GM21367 (cell line): ENCODE measurements at regions not wholly inside any gene's neighbourhood (a gene's known extent, or its start where the extent isn't known, plus 50 kb on each side); places are given as distances from the start of the nearest gene placed in this dataset.

Experiments
- ATAC-seq: cut with Tn5 transposase; IDR thresholded peaks from one replicate; pipeline ENCODE4 v1.9.1; 2021; ENCODE audit not compliant: unreplicated experiment

DNA sequence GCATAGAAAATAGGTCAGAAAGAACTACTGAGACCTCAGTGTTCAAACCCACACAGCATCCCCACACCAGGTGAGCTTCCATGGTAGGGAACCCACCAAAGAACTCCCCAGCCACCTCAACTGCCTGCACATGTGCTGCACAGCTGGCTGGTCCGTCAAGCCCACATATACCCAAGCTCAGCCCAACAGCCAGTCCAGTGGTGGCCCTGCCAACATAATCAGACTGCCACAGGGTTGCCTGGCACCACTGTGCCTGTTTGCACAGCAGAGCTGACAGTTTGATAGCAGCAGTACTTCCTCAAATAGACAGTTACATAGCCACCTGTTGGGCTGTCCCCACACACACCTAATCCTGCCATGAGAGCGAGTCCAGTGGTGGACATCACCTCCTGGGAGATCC, 283.3 kb upstream of the PRMT6 start:
- ATAC-seq: no peak

DNA sequence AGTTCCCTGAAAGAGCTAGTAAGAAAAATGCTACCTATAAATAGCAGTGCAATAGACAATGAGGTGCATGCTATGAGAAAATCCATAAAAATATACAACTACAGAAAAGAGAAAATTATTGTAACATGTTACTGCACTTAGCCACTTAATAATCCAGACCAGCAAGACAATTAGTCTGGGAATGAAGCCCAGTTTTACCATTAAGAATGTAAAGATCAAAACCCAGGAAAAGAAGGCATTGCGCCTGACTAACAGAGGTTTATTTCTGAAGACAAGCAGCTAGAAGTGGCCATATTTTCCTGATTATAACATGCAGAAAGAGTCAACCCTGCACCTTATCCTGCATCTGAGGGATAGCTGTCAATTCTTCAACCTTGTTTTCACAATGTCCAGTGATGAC, 276.4 kb upstream of the PRMT6 start:
- ATAC-seq: no peak

DNA sequence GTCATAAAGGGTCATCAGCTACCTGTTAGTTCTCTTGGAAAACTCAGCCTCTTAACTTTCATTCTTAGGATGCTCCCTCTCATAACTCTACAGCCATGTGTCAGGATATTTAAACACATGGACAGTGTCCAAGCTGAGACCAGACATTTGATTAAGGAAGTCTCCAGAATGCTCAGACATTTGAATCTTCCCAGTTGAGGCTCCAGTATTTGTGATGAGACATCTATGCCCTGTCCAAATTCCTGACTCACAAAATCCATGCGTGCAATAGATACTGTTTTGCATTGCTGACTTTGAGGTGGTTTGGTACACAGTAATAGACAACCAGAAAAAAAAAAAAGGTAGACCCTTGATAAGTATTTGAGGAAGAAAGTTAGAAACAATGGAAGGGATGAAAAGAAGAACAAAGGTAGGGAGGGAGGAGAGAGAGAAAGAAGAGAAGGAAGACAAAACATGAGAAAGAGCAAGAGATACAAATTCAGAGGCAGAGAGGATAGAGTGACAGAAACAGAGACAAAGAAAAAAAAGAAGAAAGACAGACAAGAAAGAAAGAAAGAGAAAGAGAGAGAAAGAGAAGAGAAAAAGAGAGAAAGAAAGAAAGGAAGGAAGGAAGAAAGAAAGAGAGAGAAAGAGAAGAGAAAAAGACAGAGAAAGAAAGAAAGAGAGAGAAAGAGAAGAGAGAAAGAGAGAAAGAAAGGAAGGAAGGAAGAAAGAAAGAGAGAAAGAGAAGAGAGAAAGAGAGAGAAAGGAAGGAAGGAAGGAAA, 275.5 kb upstream of the PRMT6 start:
- ATAC-seq: no peak

DNA sequence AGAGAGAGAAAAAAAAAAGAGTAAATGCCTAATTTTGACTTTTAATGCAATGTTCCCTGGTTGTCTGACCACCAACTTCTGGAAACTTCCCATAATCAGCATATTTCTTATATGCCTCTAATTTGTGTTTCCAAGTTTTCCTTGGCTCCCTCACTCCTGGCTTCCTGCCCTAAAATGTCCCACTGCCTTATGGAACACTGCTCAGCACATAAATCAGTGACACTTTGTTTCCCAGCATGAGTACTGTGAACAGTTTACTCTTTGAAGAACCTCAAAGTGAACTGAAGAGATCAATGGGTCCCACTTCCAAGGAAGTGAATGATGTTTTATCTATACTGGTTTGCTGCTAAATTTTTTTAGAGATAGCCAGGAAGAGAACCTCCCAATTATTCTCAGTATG, 271.3 kb upstream of the PRMT6 start:
- no peak for ATAC-seq

DNA sequence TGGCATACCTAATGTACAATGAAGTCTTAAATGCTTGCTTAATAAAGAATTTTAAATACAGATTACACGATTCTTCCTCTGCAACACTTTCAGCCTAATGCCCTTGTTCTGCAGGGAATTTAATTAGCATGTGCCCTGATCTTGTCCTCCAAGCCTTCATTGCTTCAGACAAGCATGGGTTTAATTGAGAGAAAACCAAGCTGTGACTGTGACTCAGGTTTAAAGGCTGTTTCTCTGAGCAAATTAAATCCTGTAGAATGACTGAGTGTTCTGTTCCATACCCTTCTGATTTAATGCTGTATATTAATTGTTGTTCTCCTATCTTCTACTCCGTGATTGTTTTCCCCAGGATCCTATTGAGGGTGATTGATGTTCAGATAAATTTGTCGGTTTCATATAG, 269.0 kb upstream of the PRMT6 start:
- no peak for ATAC-seq

DNA sequence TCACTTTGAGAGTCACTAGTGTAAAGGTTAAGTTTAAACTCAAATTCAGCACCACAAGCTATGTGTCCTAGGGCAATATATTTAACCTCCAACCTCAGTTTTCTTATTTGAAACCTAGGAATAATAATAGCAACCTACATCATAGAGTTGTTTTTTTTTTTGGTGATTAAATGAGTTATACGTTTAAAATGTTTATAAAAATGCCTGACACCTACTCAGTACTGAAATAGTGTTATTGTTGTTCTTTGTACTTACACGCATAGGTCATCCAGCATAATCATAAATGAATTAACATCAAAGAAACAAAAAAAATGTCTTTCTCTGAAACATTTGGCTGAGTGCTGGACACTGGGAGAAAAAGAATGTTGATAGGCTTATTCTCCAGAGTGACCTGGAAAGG, 266.8 kb upstream of the PRMT6 start:
- ATAC-seq: no peak

DNA sequence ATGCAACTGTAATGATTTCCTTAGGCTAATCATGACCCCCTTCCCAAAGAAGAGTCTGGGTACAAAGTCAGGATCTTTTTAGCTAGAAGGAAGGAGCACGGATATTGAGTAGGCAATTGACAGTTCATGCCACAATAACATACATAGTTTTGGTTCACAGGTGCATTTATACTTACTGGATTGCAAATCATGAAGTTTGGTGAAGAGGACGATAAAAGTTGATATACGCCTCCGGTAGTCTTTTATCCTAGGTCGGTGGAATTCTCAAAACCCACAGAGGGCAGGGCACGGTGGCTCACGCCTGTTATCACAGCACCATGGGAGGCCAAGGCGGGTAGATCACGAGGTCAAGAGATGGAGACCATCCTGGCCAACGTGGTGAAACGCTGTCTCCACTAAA, 265.4 kb upstream of the PRMT6 start:
- no peak for ATAC-seq

DNA sequence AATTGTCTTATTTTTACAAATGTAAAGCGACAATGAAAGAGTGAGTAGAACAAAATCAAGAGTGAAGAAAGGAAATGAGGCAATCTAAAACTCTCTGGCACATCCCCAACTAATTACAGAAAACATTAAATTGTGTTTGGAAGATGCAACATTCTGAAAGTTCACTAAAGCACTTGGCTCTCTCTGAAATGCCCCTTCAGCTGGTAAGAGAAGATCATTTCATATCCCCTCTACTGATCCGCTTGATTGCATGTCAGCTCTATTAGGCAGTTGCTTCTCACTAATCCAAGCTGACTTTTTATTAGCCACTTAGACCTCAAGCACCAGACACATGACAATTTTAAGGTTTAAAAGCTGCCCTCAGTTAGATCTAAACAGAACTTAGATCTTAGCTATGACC, 262.8 kb upstream of the PRMT6 start:
- no peak for ATAC-seq

DNA sequence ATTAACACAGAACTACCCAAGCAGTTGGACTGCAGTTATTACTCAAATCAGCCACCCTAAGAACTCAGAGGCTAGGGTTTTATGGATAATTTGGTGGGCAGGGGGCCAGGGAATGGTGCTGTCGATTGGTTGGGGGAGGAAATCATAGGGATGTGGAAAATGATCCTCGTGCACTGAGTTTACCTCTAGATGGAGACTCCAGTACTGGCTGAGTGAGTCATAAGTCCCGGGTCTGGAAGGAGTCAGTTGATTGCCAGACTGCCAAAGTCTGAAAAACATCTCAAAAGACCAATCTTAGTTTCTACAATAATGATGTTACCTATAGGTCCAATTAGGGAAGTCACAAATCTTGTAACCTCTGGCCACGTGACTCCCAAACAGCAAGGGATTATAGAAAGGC, 257.5 kb upstream of the PRMT6 start:
- ATAC-seq: no peak

DNA sequence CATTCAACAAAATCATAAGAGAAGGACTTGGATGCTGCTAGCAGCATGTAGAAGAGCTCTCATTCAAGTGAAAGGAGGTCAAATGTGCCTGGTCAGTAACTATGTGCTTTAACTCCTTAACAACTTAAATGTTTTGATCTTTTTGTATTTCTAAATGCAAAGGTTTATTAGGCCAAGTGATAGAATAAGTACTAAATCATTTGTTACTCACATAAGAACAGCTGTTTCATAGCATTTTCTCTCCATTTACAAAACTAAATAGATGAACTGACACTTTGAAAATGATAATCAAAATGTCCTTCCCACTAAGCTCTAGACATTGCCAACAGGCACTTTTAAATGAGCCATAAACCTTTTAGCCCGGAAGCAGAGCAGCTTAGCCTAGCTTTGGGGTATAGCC, 254.3 kb upstream of the PRMT6 start:
- no peak for ATAC-seq

DNA sequence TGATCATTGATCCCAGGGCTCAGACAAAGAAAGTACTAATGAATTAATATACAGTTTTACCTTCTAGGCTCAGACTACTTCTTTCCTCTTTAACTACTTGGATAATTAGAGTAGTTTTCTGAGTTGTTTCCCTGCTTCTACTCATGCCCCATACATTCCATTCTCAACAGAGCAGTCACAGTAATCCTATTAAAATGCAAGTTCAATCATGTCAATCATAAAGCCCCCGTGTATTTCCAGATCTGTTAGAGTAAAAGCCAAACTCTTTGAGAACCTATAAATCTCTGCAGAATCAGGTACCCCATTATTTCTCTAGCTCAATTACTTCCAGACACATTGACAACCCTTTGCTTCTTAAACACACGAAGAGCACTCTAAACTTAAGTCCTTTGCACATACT, 242.1 kb upstream of the PRMT6 start:
- no peak for ATAC-seq

DNA sequence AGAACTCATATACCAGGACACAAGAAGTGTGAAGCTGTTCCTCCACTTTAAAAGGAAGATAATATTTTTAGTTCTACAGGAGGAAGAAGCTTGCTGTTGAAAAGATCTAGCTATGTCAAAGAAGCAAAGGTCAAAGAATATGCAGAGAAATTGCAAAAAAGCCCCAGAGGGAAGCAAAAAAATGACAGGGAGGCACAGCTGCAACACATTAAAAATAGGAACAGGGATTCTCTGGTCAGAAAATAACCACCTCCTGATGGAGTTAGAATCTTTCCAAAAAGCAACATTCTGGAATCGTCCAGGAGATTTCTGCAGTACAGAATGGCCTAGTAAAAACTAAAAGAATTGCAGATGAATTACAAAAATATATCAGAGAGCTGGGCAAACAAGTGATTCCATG, 238.9 kb upstream of the PRMT6 start:
- ATAC-seq: no peak

DNA sequence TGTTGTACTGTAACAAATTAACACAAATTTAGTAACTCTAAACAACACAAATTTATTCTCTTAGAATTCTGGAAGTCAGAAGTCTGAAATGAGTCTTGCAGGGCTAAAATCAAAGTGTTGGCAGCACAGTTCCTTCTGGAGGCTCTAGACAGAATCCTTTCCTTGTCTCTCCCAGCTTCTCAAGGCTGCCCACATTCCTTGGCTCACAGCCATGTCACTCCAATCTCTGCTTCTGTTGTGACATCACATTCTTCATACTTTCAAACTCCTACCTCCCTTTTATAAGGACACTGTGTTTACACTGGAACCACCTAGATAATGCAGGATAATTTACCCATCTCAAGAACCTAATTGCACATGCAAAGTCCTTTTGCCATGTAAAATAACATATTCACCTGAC, 225.0 kb upstream of the PRMT6 start:
- no peak for ATAC-seq

DNA sequence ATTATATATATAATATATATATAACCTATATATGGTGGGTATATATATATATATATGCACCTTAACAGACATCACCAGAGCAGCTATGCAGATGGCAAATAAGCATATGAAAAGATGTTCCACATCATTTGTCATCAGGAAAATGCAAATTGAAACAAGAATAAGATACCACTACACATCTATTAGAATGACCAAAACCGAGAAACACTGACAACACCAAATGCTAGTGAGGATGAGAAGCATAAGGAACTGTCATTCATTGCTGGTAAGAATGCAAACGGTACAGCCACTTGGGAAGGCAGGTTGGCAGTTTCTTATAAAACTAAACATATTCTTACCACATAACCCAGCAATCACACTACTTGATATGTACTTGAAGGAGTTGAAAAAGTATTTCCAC, 219.8 kb upstream of the PRMT6 start:
- ATAC-seq: peak; percentile 90

DNA sequence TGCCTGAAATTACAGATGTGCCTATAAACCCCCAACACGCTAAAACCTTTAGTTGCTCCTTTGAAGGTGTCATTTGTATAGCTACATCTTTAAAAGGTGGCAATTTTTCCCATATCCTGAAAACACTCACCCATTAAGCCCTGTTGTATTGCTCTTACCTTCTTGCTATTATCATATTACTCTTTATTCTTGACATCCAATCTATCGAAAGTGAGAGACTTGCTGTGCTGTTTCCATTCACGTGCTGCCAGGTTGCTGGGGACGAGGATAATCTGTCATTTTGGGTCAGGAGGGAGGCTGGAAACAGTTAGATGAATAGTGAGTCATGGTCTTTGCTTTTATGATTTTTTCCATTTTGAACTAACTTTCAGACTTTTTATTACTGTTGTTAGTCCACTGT, 213.0 kb upstream of the PRMT6 start:
- no peak for ATAC-seq

DNA sequence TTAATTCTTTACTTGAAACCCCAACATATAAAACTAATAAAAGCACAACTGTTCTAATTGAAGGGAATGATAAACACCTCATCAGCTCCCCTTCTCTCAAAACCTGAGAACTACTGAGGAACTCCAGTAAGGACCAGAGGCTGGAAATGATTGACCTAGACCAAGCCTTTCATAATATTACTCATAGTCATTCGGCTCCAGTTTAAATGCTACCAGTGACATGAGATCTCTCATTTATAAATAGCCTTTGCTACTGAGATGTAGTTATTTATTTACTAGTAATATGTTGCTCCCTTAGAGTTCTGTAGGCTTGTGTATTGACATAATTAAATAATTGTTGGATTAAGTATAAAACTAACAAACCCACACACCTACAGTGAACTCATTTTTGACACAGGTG, 209.8 kb upstream of the PRMT6 start:
- peak; percentile 71 for ATAC-seq

DNA sequence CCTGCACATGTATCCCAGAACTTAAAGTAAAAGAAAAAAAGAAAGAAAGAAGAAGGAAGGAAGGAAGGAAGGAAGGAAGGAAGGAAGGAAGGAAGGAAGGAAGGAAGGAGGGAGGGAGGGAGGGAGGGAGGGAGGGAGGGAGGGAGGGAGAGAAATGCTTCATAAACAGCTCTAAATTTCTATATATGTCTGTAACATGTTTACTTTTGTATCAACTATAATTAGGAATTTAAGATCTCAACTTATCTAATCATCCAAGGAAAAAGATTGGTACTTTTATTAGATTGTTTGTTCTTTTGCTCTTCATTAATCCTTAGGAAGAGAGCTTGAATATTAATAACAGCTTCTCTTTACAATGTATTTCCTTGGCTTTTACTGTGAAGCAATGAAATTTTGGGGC, 195.4 kb upstream of the PRMT6 start:
- no peak for ATAC-seq

DNA sequence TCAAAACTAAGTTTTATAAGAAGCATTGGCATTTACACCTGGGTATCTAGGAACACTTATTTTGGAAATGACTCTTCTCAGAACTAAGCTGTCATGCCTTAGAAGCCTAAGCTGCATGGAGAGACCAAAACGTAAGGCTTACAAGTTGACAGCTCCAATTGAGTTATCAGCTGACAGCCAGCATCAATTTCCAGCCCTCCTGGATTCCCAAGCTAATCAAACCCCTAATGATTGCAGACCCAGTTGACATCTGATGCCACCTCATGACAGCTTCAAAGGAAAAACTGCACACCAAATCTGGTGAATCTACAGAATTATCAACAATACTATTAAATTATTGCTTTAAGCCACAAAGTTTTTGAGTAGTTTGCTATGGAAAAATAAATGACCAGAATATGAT, 187.6 kb upstream of the PRMT6 start:
- ATAC-seq: no peak

DNA sequence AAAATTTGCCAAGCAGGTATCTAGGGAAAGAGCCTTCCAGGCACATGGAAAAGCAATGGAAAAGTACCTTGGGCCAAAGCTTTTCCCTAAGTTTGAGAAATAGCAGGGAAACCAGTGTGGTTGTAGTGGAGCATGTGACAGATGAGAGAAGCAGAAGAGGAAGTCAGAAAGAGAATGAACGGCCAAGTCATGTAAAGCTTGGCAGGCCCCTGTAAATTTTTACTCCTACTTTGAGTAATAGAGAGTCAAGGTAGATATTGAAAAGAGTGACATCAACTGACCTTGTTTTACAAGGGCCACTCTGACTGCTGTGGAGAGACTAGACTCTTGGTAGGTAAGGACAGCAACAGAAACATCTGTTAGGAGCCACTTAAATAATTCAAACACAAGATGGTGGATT, 180.9 kb upstream of the PRMT6 start:
- ATAC-seq: no peak

DNA sequence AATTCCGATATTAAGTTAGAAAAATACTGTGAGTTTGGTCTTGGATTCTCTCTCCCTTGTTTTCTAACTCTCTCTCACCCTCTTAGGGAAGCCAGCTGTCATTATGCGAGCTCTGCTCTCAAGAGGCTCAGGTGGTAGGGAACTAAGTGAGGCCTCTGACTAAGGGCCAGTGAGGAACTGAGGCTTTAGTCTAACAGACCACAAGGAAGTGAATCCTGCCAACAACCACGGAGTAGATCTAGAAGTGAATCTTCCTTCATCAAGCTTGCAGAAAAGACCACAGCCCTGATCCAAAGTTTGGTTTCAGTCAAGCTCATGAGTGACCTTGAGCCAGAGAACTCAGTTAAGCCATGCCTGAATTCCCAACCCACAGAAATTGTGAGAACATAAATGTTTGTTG, 180.1 kb upstream of the PRMT6 start:
- ATAC-seq: no peak

DNA sequence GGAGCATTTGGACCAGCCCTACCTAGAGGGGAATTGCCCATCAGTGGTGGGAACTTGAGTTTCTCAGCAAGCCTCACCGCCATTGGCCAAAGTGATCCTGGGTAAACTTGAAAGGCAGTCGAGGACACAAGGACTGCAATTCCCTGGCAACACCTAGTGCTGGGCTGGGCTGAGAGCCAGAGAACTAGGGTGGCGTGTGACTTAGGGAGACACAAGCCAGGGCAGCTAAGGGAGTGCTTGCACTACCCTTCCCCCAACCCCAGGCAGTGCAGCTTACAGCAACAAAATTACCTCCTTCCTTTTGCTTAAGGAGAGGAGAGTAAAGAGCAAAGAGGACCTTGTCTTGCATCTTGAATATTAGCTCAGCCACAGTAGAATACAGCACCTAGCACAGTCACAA, 176.9 kb upstream of the PRMT6 start:
- no peak for ATAC-seq

DNA sequence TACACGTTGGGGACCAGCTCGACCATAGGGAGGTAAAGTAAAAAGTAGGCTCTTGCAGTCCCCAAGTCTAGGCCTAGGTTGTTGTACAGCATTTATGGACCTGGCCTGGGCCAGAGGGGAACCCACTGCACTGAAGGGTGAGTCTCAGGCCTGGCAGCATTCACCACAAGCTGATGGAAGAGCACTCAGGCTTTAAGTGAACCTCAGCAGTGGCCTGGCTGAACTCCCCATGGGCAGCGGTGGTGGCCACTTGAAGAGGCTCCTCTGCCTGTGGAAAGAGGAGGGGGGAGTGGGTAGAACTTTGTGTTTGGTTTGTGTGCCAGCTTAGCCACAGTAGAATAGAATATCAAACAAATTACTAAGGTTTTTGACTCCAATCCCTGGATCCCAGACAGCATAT, 176.2 kb upstream of the PRMT6 start:
- ATAC-seq: no peak

DNA sequence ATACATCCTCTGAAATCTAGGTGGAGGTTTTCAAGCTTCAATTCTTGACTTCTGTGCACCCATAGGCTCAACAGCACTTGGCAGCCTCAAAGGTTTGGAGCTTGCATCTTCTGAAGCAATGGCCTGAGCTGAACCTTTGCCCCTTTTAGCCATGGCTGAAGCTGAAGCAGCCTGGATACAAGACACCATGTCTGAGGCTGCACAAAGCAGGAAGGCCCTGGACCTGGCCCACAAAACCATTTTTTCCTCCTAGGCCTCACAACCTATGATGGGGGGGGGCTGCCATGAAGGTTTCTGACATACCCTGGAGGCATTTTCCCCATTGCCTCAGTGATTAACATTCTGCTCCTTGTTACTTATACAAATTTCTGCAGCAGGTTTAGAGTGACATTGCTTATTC, 173.3 kb upstream of the PRMT6 start:
- ATAC-seq: no peak

DNA sequence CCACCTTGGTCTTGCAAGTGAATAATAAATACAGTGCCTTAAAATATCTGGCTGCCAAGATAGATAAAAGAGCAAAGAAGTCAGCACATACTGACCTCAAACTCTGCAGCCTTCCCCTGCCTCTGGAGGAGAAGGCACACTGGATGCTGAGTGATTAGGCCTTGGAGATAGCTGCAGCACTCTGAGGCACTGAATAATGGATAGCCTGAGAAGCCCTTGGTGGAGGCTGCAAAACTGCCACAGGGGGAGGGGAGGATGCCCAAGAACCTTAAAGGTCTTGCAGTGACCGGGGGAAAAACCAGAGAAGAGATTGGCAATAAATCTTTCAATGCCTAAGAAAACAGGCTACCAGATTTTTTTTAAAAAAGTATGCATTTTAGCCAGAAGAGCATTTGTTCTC, 167.4 kb upstream of the PRMT6 start:
- no peak for ATAC-seq
